T-helper 1 cell treated with Interleukin-12 subunit alpha and Interleukin-12 subunit beta and Interleukin-4 antibody, amounts not matched to agents 30 ng/mL and 1 ng/mL, for 36 hours (primary cell): ENCODE measurements at regions not wholly inside any gene's neighbourhood (a gene's known extent, or its start where the extent isn't known, plus 50 kb on each side); places are given as distances from the start of the nearest gene placed in this dataset.
"Not testable (repeated sequence)": the region's sequence is repeated elsewhere in the genome, so short reads cannot be mapped to it uniquely, and the experiment has no call there.

ENCODE experiments used
- intact Hi-C: fragments of 100-400 bp; cut with micrococcal nuclease; formaldehyde crosslinking; loops from one replicate; pipeline ENCODE4 v1.15.1; 2024

- intact Hi-C loops: no loop called here
Measured at GRCh38 chr22:22168941-22169867, 75.4 kb upstream of the VPREB1 start.

- intact Hi-C loops: no loop called here
Measured at GRCh38 chr22:22168190-22168940, 76.2 kb upstream of the VPREB1 start.

GRCh38 chr22:22167791-22168189, 76.8 kb upstream of the VPREB1 start:
- intact Hi-C loops: no loop called here

GRCh38 chr22:22166941-22167713, 77.5 kb upstream of the VPREB1 start:
- intact Hi-C loops: no loop called here

GRCh38 chr22:22165936-22166710, 78.5 kb upstream of the VPREB1 start:
- intact Hi-C loops: no loop called here

- intact Hi-C loops: no loop called here
Measured at GRCh38 chr22:22164541-22165272, 79.9 kb upstream of the VPREB1 start.

GRCh38 chr22:22161924-22162851, 82.4 kb upstream of the VPREB1 start:
- intact Hi-C loops: no loop called here

- intact Hi-C loops: not testable (repeated sequence)
Measured at GRCh38 chr22:22160768-22161167, 83.8 kb upstream of the VPREB1 start.

- intact Hi-C loops: no loop called here
Measured at GRCh38 chr22:22159384-22159783, 85.2 kb upstream of the VPREB1 start.

GRCh38 chr22:22158965-22159364, 85.6 kb upstream of the VPREB1 start:
- intact Hi-C loops: no loop called here

GRCh38 chr22:22158207-22158816, 86.3 kb upstream of the VPREB1 start:
- intact Hi-C loops: no loop called here

- intact Hi-C loops: loop anchor here (2.0 kb wide), 2 partner anchors 47 to 51 kb away; no protein-coding TSS in a partner anchor
Measured at GRCh38 chr22:22157348-22157725, 87.2 kb upstream of the VPREB1 start.

GRCh38 chr22:22156716-22157347, 87.8 kb upstream of the VPREB1 start:
- intact Hi-C loops: loop anchor here (1.0 to 2.0 kb wide), 5 partner anchors 38 to 97 kb away; no protein-coding TSS in a partner anchor

- intact Hi-C loops: loop anchor here (1.0 to 2.0 kb wide), 5 partner anchors 39 to 96 kb away; no protein-coding TSS in a partner anchor
Measured at GRCh38 chr22:22156348-22156715, 88.3 kb upstream of the VPREB1 start.

GRCh38 chr22:22155607-22156006, 89.0 kb upstream of the VPREB1 start:
- intact Hi-C loops: loop anchor here (1.0 to 2.0 kb wide), 5 partner anchors 40 to 95 kb away; no protein-coding TSS in a partner anchor

- intact Hi-C loops: no loop called here
Measured at GRCh38 chr22:22155146-22155545, 89.4 kb upstream of the VPREB1 start.

- intact Hi-C loops: loop anchor here (5.0 kb wide), 1 partner anchor 52 kb away; no protein-coding TSS in a partner anchor
Measured at GRCh38 chr22:22154040-22154439, 90.5 kb upstream of the VPREB1 start.

- intact Hi-C loops: loop anchor here (5.0 kb wide), 1 partner anchor 49 kb away; no protein-coding TSS in a partner anchor
Measured at GRCh38 chr22:22151308-22151707, 93.3 kb upstream of the VPREB1 start.
